ENCODE measurements at regions not wholly inside any gene's neighbourhood (a gene's known extent, or its start where the extent isn't known, plus 50 kb on each side); places are given as distances from the start of the nearest gene placed in this dataset.
A peak's percentile ranks its signal among the peaks of the same experiment; 100 is the strongest.

DNA sequence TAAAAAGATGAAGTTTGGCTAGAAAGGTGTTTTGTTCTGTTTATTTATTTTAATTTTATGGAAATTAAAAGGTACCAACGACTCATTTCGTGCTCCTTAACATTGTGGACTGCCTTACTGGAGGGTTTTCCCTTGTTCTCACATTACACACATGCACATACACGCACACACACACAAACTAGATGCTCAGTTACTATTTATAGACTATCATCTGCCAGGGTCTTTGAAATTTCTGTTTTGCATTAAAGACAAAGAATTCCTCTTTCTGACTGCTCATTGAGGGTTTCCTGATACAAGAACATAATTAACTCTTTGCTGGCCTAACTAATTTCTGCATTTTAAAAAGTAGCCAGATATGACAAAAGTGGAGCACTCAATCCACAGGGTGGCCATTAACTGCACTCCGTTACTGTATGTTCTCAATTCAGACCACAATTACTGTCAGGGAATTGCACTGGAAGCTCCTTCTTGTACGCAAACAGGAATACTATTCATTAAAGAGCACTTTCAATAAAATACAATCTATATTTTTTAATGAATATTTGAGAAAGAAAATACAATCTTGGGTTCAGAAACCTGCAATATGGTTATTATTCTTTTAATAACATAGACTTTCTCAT lies 366.9 kb upstream of the GALNT5 start:
- no peak for DNase-seq
- no peak overlapping the region for H3K4me3 Mint-ChIP-seq
- no peaks in the 10 kb centered on the region for H3K9me3 Mint-ChIP-seq
- TF ChIP-seq, protein P1, sequence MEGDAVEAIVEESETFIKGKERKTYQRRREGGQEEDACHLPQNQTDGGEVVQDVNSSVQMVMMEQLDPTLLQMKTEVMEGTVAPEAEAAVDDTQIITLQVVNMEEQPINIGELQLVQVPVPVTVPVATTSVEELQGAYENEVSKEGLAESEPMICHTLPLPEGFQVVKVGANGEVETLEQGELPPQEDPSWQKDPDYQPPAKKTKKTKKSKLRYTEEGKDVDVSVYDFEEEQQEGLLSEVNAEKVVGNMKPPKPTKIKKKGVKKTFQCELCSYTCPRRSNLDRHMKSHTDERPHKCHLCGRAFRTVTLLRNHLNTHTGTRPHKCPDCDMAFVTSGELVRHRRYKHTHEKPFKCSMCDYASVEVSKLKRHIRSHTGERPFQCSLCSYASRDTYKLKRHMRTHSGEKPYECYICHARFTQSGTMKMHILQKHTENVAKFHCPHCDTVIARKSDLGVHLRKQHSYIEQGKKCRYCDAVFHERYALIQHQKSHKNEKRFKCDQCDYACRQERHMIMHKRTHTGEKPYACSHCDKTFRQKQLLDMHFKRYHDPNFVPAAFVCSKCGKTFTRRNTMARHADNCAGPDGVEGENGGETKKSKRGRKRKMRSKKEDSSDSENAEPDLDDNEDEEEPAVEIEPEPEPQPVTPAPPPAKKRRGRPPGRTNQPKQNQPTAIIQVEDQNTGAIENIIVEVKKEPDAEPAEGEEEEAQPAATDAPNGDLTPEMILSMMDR (IDR thresholded peaks at IDR 0.05): no peak
- H3K27me3 Mint-ChIP-seq (ENCODE audit: insufficient read depth): peaks cover 5% of the 10 kb centered on the region; the same call in 1 of the 2 replicates
- no peak overlapping the region for H3K27ac Mint-ChIP-seq
- H3K4me1 Mint-ChIP-seq (ENCODE audit: low read depth): peaks cover 31% of the 10 kb centered on the region
- H3K36me3 Mint-ChIP-seq (ENCODE audit: low read depth): no peaks in the 10 kb centered on the region

DNA sequence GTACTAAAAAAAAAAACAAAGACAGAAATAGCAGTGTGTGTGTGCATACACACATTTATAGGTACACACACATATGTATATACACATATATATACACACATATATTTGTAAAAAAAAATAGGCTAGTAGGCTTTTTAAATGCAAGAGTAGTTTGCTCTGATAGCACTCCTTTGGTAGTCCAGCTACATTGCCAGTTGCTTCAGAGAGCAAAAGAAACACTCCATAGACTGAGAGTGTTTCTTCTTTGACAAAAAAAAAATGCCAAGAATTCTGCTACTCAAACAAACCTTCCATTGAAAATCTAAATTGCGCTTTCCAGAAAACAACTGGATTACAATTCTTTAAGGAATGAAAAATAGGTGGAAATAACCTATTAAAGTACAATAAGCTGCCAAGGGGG lies 365.9 kb upstream of the GALNT5 start:
- H3K27me3 Mint-ChIP-seq (ENCODE audit: insufficient read depth): peaks cover 5% of the 10 kb centered on the region; the same call in 1 of the 2 replicates
- no peaks in the 10 kb centered on the region for H3K9me3 Mint-ChIP-seq
- H3K36me3 Mint-ChIP-seq (ENCODE audit: low read depth): no peaks in the 10 kb centered on the region
- no peak overlapping the region for H3K27ac Mint-ChIP-seq
- no peak overlapping the region for H3K4me3 Mint-ChIP-seq
- H3K4me1 Mint-ChIP-seq (ENCODE audit: low read depth): peaks cover 40% of the 10 kb centered on the region
- TF ChIP-seq, protein P1 (IDR thresholded peaks at IDR 0.05): no peak
- DNase-seq: no peak

DNA sequence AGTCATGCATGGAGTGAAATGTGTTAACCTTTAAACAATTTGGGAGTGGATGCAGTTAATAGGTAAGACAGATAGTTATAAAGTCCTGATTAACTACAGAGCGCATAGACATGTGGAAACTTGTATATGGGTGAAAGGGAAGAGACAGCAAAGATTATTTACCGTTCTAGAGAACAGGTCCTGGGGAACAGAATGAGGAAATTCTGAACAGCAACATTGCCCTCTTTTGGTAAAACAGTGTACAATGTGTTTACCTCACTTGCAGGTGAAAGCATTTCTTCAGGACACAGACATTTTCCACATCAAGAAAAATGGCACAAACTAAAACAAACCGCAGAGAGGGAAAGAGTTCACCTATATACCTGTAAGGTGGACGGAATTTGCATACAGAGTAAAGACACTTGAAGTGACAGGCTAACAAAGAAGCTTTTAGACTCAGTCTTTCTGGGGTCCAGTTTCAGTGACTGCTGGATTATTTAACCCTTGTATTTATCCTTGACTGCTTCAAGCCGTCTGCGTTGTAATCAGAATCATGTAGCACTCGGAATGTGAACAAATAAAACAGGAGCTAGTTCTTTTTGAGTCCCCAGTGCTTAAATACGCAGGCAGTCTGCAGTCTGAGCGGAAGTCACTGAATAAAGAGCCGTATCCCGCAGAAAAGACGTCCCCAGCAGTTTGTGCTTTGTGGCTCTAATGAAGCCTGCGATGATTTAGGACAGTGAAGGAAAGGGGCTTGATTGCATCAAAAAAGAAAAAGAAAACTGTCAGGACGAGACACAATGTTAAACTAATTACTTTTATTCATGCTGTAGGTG lies 364.8 kb upstream of the GALNT5 start:
- H3K9me3 Mint-ChIP-seq: no peaks in the 10 kb centered on the region
- peak overlapping the region; percentile 88 for H3K4me3 Mint-ChIP-seq
- TF ChIP-seq, protein P1 (IDR thresholded peaks at IDR 0.05): peak; percentile 76
- no peak overlapping the region for H3K27ac Mint-ChIP-seq
- peak; percentile 24 for DNase-seq
- peaks cover 43% of the 10 kb centered on the region for H3K4me1 Mint-ChIP-seq (ENCODE audit: low read depth)
- peaks cover 5% of the 10 kb centered on the region; the same call in 1 of the 2 replicates for H3K27me3 Mint-ChIP-seq (ENCODE audit: insufficient read depth)
- peaks cover 1% of the 10 kb centered on the region for H3K36me3 Mint-ChIP-seq (ENCODE audit: low read depth)

DNA sequence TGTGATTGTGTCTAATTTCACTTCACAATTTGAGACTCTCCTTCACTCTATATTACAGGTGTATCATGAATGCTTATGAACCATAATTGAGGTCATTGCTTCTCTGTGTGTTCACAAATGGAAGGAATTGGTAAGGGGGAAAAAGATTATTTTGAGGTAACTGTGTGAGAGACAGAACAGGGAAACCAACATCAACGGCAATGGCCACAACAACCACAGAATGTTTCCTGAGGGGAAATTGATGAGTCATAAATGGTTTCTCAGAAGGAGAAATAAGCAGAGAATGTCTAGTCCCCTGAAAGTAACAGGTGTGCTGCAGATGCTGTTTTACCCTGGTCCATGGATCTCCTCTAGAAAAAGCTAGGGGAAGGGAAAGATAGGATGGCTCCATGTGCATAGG lies 361.2 kb upstream of the GALNT5 start:
- Mint-ChIP-seq H3K4me3 (no peak overlapping the region), H3K27ac (no peak overlapping the region), H3K27me3 (ENCODE audit: insufficient read depth) (no peaks in the 10 kb centered on the region), H3K4me1 (ENCODE audit: low read depth) (peaks cover 64% of the 10 kb centered on the region), H3K36me3 (ENCODE audit: low read depth) (peaks cover 9% of the 10 kb centered on the region), H3K9me3 (no peaks in the 10 kb centered on the region)
- peak; percentile 46 for DNase-seq
- TF ChIP-seq, protein P1 (IDR thresholded peaks at IDR 0.05): no peak

DNA sequence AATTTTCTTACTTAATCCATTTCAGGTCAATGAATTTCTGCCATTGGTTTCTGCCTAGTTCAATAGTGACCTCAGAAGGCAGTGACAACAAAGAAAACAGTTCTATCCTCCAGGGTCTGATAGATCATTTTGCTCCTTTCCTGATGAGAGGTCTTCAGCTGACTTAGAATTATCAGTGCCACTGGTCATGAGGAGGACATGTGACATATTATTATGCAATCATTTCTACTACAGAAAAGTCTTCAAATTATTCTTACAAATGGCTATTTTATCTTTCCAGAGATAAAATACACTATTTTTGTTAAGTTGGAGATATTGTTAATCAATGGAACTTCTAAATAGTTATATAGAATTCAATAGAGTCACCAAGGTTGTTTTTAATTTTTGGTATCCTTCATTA lies 360.0 kb upstream of the GALNT5 start:
- no peaks in the 10 kb centered on the region for H3K9me3 Mint-ChIP-seq
- H3K36me3 Mint-ChIP-seq (ENCODE audit: low read depth): peaks cover 9% of the 10 kb centered on the region
- no peak overlapping the region for H3K4me3 Mint-ChIP-seq
- no peak overlapping the region for H3K27ac Mint-ChIP-seq
- peaks cover 71% of the 10 kb centered on the region for H3K4me1 Mint-ChIP-seq (ENCODE audit: low read depth)
- no peaks in the 10 kb centered on the region for H3K27me3 Mint-ChIP-seq (ENCODE audit: insufficient read depth)
- TF ChIP-seq, protein P1 (IDR thresholded peaks at IDR 0.05): no peak
- DNase-seq: no peak
